GM12864 (cell line): ENCODE measurements at regions not wholly inside any gene's neighbourhood (a gene's known extent, or its start where the extent isn't known, plus 50 kb on each side); places are given as distances from the start of the nearest gene placed in this dataset.

Source experiments
- DNase-seq: peaks from one replicate; pipeline ENCODE4 v3.0.0-alpha.2; 2011; ENCODE audit warnings: low read depth
- H3K4me3 ChIP-seq: 2 replicates; pipeline ENCODE4 v1.5.1; 2011; ENCODE audit warnings: mild to moderate bottlenecking, low read depth, low read length, control low read depth
- TF ChIP-seq, protein P1 (sequence below): IDR thresholded peaks from 2 replicates; pipeline ENCODE4 v1.5.1; 2011; ENCODE audit warnings: low read depth, mild to moderate bottlenecking, moderate library complexity, low read length, control low read depth, inconsistent platforms; ENCODE audit errors: missing control alignments

DNA sequence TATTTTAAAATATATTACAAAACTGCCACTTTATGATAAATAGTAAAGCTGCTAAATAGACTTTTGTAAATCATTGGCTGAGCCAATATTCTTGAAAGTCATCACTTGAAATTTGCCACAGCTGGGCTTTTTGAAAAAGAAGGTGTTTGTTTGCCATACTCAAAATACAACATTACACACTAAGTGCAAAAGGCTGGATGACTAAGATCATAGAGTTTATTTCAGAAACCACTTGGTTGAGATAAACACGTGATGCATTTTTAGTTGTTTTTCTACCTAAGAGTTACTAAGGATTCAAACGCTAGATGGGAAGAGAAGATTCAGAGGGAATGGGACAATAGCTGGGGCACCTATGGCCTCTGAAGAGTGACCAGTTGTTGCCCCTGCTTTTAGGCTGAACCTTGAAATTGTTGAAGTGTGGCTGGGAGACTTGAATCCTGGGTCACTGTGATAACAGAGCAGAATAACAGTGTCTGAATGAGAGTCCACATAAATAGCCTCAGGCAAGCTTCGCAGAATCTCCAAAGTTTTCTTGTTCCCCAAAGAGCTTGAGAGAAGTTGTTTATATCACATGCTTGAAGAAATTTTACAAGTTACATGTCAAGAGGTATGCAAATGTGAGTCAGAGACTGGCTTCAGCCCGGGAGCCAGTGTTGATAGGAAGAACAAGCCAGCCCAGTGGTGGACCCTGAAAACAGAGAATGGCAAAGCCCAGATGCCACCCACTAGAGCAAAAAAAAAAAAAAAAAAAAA is 409.8 kb downstream of the GPD2 start:
- TF ChIP-seq, protein P1, sequence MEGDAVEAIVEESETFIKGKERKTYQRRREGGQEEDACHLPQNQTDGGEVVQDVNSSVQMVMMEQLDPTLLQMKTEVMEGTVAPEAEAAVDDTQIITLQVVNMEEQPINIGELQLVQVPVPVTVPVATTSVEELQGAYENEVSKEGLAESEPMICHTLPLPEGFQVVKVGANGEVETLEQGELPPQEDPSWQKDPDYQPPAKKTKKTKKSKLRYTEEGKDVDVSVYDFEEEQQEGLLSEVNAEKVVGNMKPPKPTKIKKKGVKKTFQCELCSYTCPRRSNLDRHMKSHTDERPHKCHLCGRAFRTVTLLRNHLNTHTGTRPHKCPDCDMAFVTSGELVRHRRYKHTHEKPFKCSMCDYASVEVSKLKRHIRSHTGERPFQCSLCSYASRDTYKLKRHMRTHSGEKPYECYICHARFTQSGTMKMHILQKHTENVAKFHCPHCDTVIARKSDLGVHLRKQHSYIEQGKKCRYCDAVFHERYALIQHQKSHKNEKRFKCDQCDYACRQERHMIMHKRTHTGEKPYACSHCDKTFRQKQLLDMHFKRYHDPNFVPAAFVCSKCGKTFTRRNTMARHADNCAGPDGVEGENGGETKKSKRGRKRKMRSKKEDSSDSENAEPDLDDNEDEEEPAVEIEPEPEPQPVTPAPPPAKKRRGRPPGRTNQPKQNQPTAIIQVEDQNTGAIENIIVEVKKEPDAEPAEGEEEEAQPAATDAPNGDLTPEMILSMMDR: no peak
- H3K4me3 ChIP-seq: no peak overlapping the region
- DNase-seq: no peak

GRCh38 chr2:156852210-156852609 is 405.3 kb upstream of the GALNT5 start:
- no peak for DNase-seq
- no peak overlapping the region for H3K4me3 ChIP-seq
- TF ChIP-seq, protein P1: no peak

DNA sequence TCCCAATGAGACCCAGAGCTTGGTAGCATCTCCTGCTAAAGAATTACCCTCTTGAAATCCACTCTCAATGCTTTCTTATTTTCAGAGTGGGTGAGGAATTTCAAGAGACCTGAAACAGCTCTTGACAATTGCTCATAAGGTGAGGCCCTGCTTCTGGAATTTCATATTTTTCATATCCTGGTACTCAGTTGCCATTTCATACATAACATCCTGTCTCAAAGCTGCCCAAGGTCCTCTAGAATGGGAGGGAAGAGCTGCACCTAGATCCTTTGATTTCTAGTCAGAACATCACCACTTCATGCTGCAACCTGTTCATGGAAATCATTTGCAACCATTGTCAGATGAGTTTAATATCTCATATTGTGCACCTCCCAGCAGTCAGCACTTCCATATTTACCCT is 404.8 kb upstream of the GALNT5 start:
- TF ChIP-seq, protein P1: no peak
- H3K4me3 ChIP-seq: no peak overlapping the region
- no peak for DNase-seq

DNA sequence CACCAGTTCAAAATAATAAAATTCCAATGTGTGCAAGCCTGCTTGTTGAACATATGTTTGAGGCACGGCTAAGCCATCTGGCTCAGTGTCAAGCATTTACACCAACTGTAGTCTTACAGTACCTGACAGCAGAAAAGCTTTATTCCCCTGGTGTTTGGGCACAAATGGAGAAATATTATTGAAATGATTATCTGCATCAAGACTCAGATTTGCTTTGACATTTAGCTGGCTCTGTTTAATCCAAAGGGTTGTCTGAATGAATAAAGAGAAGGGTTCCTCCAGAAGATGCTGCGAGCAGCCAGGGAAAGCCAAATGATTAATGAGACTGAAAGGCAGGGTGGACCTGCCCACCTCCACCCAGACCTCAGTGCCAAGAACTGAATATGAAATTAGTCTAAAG is 393.2 kb upstream of the GALNT5 start:
- no peak for DNase-seq
- TF ChIP-seq, protein P1: no peak
- H3K4me3 ChIP-seq: no peak overlapping the region

DNA sequence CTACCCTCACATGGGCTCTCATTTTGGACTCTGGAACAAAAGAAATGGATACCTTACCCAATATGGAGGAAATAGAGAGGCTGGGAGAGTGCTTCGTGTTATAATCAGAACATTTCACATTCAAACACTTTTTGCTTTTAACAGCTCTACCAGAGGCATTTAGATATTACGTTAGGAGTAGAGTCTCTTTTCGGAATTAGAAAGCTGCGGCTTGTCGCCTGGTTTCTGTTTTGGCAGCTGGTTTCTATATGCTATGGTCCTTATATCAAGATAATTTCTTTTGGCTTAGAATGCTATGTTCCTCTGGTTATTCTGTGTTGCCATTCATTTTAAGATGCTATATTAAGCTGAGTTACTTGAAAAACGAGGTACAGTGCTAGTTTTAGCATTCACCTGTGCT is 392.8 kb upstream of the GALNT5 start:
- DNase-seq: no peak
- TF ChIP-seq, protein P1: no peak
- H3K4me3 ChIP-seq: no peak overlapping the region

DNA sequence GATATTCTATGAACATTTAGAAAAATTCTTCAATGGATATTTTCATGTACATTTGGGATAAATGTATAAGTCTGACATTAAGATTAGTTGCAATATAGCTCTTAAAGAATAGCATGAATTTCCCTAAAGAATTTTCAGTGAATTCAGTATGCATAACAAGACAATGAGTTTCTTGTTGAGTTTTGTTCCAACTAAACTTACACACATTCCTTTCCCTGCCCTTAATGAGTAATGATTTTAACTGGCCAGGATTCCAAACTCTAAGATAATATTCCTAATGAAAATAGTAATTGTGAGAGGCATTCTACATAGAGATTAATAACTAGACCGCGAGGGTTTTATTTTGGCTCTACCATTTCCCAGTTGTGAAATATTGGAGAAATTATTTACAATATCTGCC is 390.3 kb upstream of the GALNT5 start:
- TF ChIP-seq, protein P1: no peak
- no peak overlapping the region for H3K4me3 ChIP-seq
- no peak for DNase-seq

GRCh38 chr2:156874707-156875106 is 382.8 kb upstream of the GALNT5 start:
- TF ChIP-seq, protein P1: no peak
- H3K4me3 ChIP-seq: no peak overlapping the region
- no peak for DNase-seq
